HG03159 (cell line): ENCODE measurements at regions not wholly inside any gene's neighbourhood (a gene's known extent, or its start where the extent isn't known, plus 50 kb on each side); places are given as distances from the start of the nearest gene placed in this dataset.
A peak's percentile ranks its signal among the peaks of the same experiment; 100 is the strongest.

Experiments used
- ATAC-seq: cut with Tn5 transposase; IDR thresholded peaks from one replicate; pipeline ENCODE4 v1.9.1; 2021; ENCODE audit warnings: mild to moderate bottlenecking, moderate library complexity; ENCODE audit not compliant: unreplicated experiment

DNA sequence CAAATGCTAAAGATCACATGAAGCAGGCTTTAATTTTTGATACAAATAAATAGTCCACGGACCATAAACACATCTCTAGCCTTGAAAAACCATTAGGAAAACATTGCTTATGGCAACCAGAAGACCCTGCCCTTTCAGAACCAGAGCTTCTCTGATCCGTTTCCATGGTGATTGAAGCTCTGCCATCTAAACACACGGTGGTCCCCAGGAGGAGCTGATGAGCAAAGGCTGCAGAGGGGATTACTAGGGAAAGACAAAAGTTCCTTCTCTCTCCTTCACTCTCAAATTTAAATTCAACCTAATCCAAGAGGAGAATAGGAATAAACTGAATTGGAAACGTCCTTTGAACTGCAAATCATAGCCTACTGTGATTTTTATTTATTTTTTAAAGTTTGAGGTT is 122.0 kb upstream of the ATP10A start:
- ATAC-seq: no peak

DNA sequence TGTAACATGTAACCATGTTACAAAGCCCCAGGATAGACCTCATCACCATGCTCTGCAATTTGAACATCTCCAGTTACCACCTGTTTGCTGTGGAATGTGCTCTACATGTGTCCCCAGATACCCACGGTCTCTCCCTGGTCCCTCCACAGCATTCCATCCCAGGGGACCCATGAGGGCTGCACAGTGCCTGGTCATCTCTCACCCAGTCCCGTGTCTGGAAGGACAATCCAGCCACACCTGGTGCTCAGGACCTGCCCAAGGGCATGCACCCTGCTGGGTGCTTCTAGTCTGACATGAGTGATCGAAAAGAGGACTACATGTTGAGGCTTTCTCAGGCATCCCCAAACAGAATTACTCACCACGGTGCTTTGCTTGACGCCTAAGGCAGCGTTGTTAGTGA is 119.6 kb upstream of the ATP10A start:
- ATAC-seq: no peak

DNA sequence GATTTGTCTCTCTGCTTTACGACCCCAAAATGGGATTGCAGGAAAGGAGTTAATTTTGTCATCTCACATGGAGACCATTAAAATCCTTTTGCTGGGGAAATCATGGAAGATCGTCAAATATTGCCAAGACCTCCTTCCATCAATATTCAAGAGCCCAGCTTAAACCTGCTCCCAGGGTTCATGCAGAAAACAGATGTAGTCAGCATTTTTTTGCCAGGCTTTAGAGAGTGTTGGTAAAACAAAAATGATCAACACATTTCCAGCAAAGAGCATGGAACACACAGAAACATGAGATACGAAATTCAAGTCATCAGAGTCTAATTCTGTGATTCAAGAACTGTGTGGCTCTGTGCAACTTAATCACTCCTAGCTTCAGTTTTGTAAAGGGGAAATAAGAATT is 118.0 kb upstream of the ATP10A start:
- no peak for ATAC-seq

DNA sequence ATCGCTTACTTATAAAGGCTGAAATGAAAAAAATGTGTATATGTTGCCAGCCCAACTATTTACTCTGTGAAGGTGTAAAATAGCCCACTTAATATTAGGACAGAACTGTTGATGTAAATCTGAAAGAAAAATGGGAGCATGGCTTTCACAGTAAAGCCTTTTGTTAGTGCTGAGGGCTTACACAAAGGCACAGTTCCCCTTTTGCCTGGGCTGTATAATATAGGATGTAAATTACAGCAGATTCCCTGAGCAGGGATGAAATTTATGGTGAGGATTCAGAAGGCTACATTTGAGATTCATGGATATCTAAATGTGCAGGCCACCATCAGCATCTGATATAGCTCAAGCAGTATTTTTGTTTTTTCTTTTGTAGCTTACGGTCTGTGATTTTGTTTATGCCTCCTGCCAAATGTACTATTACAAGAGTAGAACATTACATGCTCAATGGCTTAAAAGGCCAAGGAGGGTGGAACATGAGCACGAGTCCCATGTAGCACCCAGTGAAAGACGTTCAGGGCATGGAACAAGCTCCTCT is 109.1 kb upstream of the ATP10A start:
- no peak for ATAC-seq

DNA sequence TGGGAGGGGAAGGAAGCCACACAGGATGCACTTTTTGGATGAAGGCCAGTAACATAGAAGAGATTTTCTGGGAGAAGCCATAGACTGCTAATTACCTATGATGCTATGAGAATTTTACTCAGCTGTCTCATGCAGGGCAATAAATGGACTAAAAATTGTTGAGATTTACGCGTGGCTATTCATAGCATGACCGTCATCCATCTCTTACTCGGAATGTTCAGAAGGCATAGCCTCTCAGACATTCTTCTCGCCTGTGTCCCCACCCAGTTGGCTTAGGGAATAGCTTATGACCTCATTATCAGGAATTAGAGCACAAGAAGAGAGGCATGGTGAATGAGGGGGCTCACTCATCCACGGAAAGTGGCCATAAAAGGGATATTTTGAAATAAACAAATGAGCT is 107.9 kb upstream of the ATP10A start:
- no peak for ATAC-seq

DNA sequence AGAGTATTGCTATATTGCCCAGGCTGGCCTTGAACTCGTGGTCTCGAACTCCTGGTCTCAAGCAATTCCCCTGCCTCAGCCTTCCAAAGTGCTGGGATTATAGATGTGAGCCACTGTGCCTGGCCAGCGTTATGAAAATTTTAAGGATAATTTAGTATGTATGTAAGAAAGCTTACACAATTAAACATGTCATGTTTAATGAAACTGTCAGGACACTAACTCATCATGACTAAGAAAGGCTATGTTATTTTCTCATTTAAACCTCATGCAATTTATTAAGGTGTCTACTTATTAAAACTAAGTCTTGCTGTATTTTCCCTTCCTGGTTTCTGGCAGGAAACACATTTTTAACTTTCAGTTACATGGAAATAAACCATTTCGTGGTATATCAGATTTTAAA is 106.8 kb upstream of the ATP10A start:
- no peak for ATAC-seq

DNA sequence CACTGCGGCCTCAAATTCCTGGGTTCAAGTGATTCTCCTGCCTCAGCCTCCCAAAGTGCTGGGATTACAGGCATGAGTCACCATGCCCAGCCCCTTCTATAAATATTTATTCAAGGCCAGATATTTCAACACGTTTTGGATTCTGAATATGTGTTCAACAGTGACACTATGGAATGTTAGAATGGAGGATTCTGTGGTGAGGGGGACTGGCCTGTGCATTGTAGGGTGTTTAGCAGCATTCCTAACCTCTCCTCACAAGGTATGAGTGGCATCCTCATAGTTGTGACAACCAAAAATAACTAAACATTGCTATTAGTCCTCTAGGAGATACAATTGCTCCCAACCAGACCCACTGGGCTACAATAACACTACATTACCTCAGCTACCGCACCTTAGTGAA is 104.0 kb upstream of the ATP10A start:
- no peak for ATAC-seq

DNA sequence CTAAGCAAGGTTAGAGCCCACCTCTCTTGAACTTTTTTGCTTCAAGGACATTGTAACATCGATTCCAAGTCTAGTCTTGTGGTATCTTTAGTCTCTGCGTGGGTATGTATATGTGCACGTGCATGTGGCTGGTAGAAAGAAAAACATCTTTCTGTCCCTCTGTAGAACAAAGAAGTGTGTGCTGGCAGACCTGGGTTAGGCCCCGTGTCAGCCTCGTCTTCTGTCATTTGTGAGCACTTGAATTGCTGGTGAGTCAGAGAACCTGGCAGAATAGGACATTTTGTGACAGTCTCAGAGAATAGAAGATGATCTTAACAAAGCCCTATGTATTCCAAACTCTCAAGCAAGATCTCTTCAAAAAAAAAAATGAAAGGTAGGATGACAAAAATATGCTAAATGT is 102.2 kb upstream of the ATP10A start:
- no peak for ATAC-seq

DNA sequence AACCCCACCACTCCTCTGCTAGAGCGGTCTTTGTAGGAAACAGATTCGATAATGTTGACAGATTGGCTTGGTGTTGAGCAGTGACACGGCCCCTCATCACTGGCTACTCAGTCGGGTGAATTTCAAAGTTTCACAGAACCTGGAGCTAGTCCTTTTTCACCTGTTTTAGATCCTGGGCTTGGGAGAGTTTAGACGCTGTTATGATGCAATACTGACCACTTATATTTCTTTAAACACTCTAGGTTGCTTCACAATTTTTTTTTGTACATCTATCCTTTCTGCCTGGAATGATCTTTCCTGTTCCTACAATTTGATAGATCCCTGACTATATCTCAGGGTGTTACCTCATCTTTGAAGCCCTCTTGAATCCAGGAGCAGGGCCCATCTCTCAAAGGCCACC is 97.1 kb upstream of the ATP10A start:
- no peak for ATAC-seq

DNA sequence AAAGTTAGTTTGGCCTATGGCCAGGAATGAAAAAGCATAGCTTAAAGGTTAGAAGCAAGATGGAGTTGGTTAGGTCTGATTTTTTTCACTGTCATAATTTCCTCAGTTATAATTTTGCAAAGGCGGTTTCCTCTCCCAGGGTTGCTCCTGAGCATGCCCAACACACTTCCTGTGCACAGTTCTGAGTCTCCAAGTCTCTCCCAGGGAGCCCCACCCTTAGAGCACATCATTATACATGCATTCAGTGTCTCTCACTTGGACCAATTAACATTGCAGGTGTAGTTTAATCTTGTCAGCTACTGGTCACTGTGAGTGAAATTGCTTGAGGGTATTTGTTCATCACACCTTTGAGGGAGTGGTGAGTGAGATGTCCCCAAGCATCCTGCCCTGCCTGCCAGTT is 96.0 kb upstream of the ATP10A start:
- ATAC-seq: no peak

DNA sequence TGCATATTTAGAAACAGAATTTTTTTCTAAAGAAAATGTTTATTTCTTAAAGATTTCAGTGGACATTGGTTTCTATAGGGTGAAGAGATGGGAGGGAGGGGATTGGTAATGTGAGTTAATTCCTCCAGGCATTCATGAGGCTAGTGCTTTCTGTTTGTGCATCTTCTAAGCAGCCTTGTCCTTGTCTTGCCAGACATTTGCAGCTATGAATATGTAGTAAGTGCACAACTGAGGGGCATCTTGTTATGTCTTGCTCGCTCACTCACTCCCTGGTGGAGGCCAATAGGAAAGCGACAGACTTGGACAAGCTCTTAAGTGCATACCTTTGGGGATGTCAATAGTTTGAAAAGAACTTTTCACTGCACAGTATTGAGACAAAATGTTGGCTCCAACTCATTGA is 92.5 kb upstream of the ATP10A start:
- ATAC-seq: no peak

DNA sequence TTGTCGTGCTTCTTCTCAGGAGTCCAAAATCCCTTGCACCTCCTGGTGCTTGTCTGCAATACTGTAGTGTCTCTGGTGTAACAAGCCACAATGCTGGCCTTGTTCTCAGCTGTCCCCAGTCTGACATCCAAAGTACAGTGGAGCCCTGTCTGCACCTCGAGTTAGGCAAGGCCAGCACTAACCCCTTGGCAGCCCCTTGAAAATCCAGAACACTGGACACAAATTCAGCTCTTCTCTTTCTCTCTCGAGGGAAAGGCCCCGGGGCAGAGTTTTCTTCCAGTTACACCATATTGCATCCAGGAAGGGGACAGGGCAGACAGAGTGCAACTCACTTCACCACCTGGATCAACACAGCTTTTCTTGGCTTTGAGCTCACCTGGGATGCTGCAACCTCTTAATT is 91.3 kb upstream of the ATP10A start:
- no peak for ATAC-seq

DNA sequence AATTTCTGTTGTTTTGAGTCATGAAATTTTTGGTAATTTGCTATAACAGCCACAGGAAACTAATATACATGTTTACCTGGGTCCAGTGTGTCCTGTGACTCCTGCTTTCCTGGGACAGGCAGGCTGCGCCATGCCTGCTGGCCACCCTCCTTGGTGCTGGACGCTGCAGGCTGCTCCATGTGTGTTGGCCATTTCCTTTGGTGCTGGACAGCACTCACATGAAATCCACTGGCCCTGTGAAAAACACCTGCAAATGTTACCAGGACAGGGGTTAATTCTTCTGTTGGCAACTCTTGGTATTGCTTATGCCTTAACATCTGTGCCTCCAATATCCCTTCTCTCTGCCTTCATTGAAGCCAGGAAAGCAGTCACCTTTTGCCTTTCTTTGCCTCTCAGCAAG is 86.9 kb upstream of the ATP10A start:
- ATAC-seq: no peak

DNA sequence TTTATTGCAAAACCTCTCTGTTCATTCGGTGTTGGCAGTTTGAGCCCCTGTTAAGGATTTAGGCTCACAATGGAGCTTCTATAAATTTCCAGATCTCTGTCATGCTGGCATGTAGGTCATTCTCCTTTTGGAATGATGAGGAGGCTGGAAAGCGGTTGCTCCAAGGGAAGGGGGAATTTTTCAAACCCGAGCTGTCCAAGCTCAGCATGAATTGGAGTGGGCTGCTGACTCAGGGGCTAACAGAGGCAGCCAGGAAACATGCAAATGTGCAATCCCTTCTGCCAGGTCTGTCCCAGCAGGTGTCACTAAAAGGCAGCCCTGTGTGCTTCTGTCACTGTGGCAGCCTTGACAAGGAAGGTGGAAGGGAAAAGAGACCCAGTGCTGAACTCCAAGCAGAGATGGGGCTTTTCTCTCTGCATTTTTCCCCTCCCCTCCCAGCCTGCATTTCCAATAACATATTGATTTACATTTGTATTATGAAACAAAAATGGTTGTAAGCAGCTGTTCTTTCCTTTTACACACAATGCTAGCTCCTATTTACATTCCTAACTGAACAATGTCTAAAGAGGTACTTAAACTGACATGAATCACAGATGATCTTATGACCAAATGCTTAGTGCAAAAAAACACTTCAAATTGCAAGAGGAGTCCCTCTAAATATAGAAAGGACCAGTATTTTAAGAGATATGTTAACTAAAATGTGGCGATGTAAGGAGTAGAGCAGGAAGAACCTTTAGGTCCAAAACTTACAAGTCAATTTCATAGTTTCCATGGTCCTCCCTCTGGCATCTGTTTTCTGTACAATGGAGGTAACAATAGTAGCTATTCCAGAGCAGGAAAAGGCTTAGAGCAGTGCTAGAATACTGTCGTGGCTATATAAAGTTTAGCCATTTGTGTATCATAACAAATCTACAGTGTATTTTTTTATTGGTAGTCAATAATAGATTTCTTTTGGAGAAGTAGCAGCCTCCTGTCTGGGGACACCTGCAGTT is 84.5 kb upstream of the ATP10A start:
- no peak for ATAC-seq

DNA sequence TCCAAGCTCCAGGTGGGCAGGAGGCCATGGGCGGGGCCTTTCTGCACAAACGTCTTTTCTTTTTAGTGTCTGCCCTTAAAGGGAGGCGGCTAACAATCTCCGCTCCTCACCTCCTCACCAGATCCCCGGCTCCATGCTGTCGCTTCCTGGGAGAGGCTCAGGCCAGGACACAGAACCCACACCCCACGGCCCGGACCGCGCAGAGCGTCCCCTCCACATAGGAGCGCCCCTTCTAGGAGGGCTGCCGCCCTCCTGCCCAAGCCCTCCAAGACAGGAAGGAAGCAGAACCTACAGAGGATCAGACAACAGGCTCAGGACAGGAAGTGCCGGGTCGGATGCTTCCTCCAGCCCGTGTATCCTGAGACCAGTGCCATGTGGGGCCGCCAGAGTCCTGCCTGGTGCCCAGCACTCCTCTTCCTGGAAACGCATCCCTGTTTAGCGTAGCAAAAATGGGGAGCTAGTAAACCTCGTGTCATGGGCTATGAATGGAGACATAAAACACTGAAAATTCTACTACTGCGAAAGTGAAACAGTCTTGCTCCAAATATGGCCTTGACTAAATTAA is 83.2 kb upstream of the ATP10A start:
- ATAC-seq: no peak

DNA sequence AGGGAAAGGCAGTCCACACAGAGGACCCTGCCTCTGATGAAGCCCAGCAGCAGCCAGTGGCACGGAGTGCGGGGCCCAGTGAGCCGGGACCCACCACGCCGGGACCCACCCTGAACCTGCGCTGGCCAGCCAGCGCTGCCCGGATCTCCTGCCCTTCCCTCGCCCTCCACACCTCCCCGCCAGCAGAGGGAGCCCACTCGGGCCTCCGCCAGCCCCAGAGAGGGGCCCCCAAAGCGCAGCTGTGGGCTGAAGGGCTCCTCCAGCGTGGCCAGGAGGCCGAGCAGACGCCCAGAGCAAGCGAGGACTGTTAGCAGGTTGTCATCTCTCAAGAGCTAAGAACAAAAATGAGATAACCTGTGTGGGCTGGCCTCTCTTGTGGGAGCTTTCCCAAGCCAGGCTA is 81.3 kb upstream of the ATP10A start:
- ATAC-seq: no peak

DNA sequence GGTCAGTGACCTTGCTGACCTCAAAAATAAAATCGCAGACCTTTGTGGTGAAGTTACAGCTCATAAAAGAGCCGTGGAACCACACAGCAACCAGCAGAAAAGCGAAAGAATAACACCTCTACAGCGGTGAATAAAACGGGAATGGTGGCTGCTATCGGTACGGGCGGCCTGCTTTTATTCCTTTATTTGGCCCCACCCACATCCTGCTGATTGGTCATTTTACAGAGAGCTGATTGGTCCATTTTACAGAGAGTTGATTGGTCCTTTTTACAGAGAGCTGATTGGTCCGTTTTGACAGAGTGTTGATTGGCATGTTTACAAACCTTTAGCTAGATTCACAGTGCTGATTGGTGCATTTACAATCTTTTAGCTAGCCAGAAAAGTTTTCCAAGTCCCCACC is 80.7 kb upstream of the ATP10A start:
- no peak for ATAC-seq

DNA sequence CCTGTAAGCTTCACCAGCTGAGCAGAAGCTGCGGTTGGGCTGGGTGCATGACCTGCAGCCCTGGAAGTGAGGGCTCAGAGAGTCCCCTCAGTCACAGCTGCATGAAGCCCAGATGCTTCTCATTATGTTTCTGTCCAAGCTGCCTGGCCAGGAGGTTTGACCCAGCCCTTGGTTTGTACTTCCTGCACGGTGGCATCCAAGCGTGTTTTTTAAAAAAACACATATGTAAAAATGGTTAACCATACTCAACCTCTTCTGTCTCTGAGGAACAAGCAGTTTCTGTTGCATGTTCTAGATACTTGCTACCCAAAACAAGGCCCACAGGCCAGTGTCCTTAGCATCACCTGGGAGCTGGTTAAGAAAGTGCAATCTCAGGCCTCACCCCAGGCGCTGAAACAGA is 76.0 kb upstream of the ATP10A start:
- peak; percentile 95 for ATAC-seq

DNA sequence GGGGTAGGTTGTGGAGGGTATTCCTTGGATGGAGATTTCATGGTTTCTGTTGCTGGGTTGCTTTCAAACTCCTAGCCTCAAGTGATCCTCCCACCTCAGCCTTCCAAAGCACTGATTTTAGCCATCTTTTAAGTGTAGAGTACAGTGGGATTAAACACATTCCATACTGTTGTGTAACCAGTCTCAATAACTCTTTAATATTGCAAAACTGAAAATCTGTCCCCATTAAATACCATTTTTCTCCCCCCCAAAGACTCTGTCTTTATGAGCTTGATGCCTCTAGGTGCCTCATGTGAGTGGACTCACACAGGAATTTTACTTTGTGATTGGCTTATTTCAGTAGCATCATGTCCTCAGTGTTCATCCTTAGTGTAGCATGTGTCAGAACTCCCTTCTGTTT is 74.7 kb upstream of the ATP10A start:
- ATAC-seq: no peak

DNA sequence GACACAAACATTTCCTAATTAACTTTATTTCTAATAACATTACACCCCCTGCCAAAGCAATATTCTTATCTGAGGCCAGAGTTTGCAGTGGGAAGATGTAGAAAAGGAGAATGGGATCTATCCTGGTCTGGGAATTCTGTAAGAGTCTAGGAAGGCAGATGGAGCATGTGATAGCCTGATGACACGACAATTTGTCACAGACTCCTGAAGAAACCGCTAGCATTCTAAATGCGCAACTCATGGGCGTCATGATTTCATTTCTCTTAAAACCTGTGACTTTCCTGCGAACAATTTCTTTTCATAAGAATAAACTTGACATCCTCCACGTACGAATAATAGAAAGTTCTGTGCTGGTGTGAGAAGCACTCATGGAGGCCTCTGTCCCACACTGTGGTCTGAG is 72.9 kb upstream of the ATP10A start:
- no peak for ATAC-seq

DNA sequence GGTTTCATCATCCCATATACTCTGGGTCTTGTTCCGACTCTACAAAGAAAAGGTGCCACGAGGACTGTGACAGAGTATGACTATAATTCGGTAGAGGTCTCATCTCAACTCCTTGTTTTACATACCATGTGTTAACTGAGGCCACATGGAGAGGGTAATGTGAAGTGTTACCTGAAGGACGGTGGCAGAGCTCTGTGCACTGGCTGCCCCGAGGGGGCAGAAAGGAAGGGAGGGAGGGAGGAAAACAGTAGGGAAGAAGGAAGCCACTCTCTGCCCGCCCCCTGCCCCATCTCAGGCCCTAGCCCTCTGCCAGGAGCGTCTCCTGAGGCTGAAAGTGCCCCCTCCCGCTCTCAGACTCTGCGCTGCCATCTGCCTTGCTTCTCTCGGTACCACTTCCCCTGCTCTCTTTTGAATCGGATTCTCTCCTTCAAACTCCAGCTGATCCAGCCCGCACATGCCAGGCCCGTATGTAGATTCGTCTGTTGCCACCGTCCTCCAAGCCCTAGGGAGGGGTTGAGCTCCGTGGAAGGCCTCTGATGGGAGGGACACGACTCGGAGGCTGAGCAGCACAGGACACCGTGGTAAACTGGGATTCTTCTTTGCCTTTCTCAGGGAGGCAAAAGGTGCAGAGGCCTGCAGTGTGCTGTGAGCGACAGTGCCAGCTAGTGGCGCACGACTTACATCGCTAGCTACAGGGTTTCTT is 70.5 kb upstream of the ATP10A start:
- no peak for ATAC-seq

DNA sequence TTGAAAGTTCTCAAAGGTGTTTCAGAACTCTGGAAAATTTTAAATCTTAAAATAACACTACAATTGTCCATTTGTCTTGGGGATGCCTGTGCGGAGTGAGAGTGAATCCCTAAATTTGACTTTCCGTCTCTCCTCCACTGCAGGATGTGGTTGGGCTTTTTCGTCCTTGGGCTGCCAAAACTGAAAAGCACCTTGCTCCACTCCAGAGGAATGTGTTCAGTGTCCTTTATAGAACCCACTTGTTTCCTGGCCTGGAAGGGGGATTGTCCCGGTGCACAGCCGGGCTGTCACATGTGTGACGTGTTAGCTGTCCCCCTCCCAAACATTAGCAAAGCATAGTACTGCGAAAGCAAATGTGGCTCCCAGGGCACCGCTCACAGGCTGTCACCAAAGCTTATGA is 69.6 kb upstream of the ATP10A start:
- no peak for ATAC-seq
